Motor neuron (in vitro differentiated cells): ENCODE measurements at regions not wholly inside any gene's neighbourhood (a gene's known extent, or its start where the extent isn't known, plus 50 kb on each side); places are given as distances from the start of the nearest gene placed in this dataset.
A peak's percentile ranks its signal among the peaks of the same experiment; 100 is the strongest.

Experiments used
- ATAC-seq, 8 experiments: fragments of 200-7000 bp; cut with Tn5 transposase; replicated peaks in 6 of 8; 2 replicates each; pipeline ENCODE4 v1.8.0; 2021; ENCODE audit warnings: mild to moderate bottlenecking in 8 of 8, moderate library complexity in 8 of 8
- H3K27ac ChIP-seq, 2 donors: fragments of 250-450 bp; sonication (Bioruptor Pico); 2 replicates each; pipeline ENCODE4 v1.9.0; 2021; ENCODE audit warnings: antibody characterized with exemption in 2 of 2, mild to moderate bottlenecking in 2 of 2, moderate library complexity in 1 of 2
- H3K4me1 ChIP-seq, 2 donors: fragments of 250-450 bp; sonication (Bioruptor Pico); replicated peaks in 1 of 2; 2 replicates each; pipeline ENCODE4 v1.6.1; 2021; ENCODE audit warnings: antibody characterized with exemption in 2 of 2, mild to moderate bottlenecking in 2 of 2, moderate library complexity in 1 of 2
- H3K4me3 ChIP-seq, 5 donors: fragments of 250-450 bp; sonication (Bioruptor Pico); 2 replicates each; pipeline ENCODE4 v1.9.0; 2021; ENCODE audit warnings: antibody characterized with exemption in 5 of 5, mild to moderate bottlenecking in 5 of 5, moderate library complexity in 4 of 5
- WGBS, 10 experiments: fragments of 450-650 bp; shearing (Covaris generic); methylation state at CpG; one replicate each; pipeline ENCODE4 v1.0.0; 2022; 5-methylcytosine and 5-hydroxymethylcytosine counted together
- in situ Hi-C, 9 experiments: fragments of 400-800 bp; cut with MboI; loops; one replicate each; pipeline ENCODE4 v1.15.0; 2021; ENCODE audit warnings: low sequenced_read_pairs in 9 of 9, low pct_unique_long_range_greater_than_20kb in 2 of 9; ENCODE audit not compliant: unreplicated experiment in 9 of 9

GRCh38 chr3:30124435-30125370, 481.7 kb upstream of the TGFBR2 start:
- in situ Hi-C loops, result no loop called here
- no peak overlapping the region for H3K27ac ChIP-seq
- no peak overlapping the region for H3K4me3 ChIP-seq
- no peaks in the 10 kb centered on the region for H3K4me1 ChIP-seq
- 40 to 80% (median 60%) methylated on average over 1 to 2 of the region's 2 CpGs; no CpG with 5 or more reads in 3 of the 10 experiments for WGBS, 10 experiments
- no peak for ATAC-seq

GRCh38 chr3:30129765-30130164, 476.6 kb upstream of the TGFBR2 start:
- no peak for ATAC-seq
- Histone ChIP-seq H3K4me3 (no peak overlapping the region), H3K27ac (no peak overlapping the region)

GRCh38 chr3:30130391-30130790, 476.0 kb upstream of the TGFBR2 start:
- no peaks in the 10 kb centered on the region for H3K4me1 ChIP-seq
- in situ Hi-C loops, result no loop called here
- no peak overlapping the region for H3K27ac ChIP-seq
- ATAC-seq, result no peak
- no peak overlapping the region for H3K4me3 ChIP-seq
- WGBS, 10 experiments, result 88 to 100% (median 100%) methylated on average over 1 of the region's 1 CpG; no CpG with 5 or more reads in 3 of the 10 experiments

More at GRCh38 chr3:30129765-30130164, 476.6 kb upstream of the TGFBR2 start:
- in situ Hi-C loops, result no loop called here
- WGBS, 10 experiments, result 20 to 100% (median 52%) methylated on average over 1 to 2 of the region's 2 CpGs
- H3K4me1 ChIP-seq, result no peaks in the 10 kb centered on the region

GRCh38 chr3:30131191-30131590, 475.2 kb upstream of the TGFBR2 start:
- H3K27ac ChIP-seq, result no peak overlapping the region
- in situ Hi-C loops, result no loop called here
- no peak overlapping the region for H3K4me3 ChIP-seq
- WGBS, 10 experiments, result 60 to 91% (median 81%) methylated on average over 1 to 4 of the region's 4 CpGs
- ATAC-seq, result no peak
- H3K4me1 ChIP-seq, result no peaks in the 10 kb centered on the region

GRCh38 chr3:30135190-30135589, 471.2 kb upstream of the TGFBR2 start:
- Histone ChIP-seq H3K4me3 (no peak overlapping the region), H3K27ac (no peak overlapping the region), H3K4me1 (no peaks in the 10 kb centered on the region)
- in situ Hi-C loops, result no loop called here
- ATAC-seq, result no peak
- WGBS, 10 experiments, result 64 to 100% (median 80%) methylated on average over 1 to 4 of the region's 4 CpGs

GRCh38 chr3:30139283-30139682, 467.1 kb upstream of the TGFBR2 start:
- Histone ChIP-seq H3K4me1 (no peaks in the 10 kb centered on the region), H3K4me3 (no peak overlapping the region), H3K27ac (no peak overlapping the region)
- ATAC-seq, result no peak
- in situ Hi-C loops, result no loop called here

GRCh38 chr3:30140356-30141075, 465.9 kb upstream of the TGFBR2 start:
- Histone ChIP-seq H3K4me1 (no peaks in the 10 kb centered on the region), H3K4me3 (no peak overlapping the region), H3K27ac (no peak overlapping the region)
- in situ Hi-C loops, result no loop called here
- ATAC-seq, result no peak
- 50 to 100% (median 82%) methylated on average over 1 to 3 of the region's 3 CpGs for WGBS, 10 experiments

- no peak overlapping the region for H3K4me3 ChIP-seq
- no peaks in the 10 kb centered on the region for H3K4me1 ChIP-seq
- peak in 5 of 8 experiments; percentile 16 to 65 (median 40) for ATAC-seq
- WGBS, 10 experiments, result 0 to 74% (median 49%) methylated on average over 1 to 2 of the region's 2 CpGs; no CpG with 5 or more reads in 4 of the 10 experiments
- no peak overlapping the region for H3K27ac ChIP-seq
- in situ Hi-C loops, result no loop called here
Measured at GRCh38 chr3:30141178-30141581, 465.2 kb upstream of the TGFBR2 start.

- in situ Hi-C loops, result no loop called here
- no peaks in the 10 kb centered on the region for H3K4me1 ChIP-seq
- 32 to 100% (median 81%) methylated on average over 1 to 3 of the region's 3 CpGs; no CpG with 5 or more reads in 1 of the 10 experiments for WGBS, 10 experiments
- no peak for ATAC-seq
- H3K4me3 ChIP-seq, result no peak overlapping the region
- H3K27ac ChIP-seq, result no peak overlapping the region
Measured at GRCh38 chr3:30141927-30142326, 464.5 kb upstream of the TGFBR2 start.

GRCh38 chr3:30142946-30143345, 463.5 kb upstream of the TGFBR2 start:
- ATAC-seq, result no peak
- Histone ChIP-seq H3K4me3 (no peak overlapping the region), H3K4me1 (no peaks in the 10 kb centered on the region), H3K27ac (no peak overlapping the region)
- in situ Hi-C loops, result no loop called here

GRCh38 chr3:30145281-30145680, 461.1 kb upstream of the TGFBR2 start:
- H3K4me1 ChIP-seq, result no peaks in the 10 kb centered on the region
- in situ Hi-C loops, result no loop called here
- no peak for ATAC-seq
- H3K4me3 ChIP-seq, result no peak overlapping the region
- no peak overlapping the region for H3K27ac ChIP-seq

GRCh38 chr3:30146978-30147377, 459.4 kb upstream of the TGFBR2 start:
- Histone ChIP-seq H3K4me3 (no peak overlapping the region), H3K27ac (no peak overlapping the region), H3K4me1 (no peaks in the 10 kb centered on the region)
- in situ Hi-C loops, result no loop called here
- no peak for ATAC-seq

- no peaks in the 10 kb centered on the region for H3K4me1 ChIP-seq
- no peak overlapping the region for H3K27ac ChIP-seq
- no peak for ATAC-seq
- WGBS, 10 experiments, result 44 to 100% (median 63%) methylated on average over 1 to 2 of the region's 2 CpGs
- H3K4me3 ChIP-seq, result no peak overlapping the region
- in situ Hi-C loops, result no loop called here
Measured at GRCh38 chr3:30154853-30155252, 451.5 kb upstream of the TGFBR2 start.

GRCh38 chr3:30155755-30156154, 450.6 kb upstream of the TGFBR2 start:
- no peak overlapping the region for H3K27ac ChIP-seq

More at GRCh38 chr3:30155755-30156154, 450.6 kb upstream of the TGFBR2 start:
- in situ Hi-C loops, result no loop called here
- H3K4me1 ChIP-seq, result no peaks in the 10 kb centered on the region
- no peak for ATAC-seq
- WGBS, 10 experiments, result 46 to 100% (median 78%) methylated on average over 1 to 3 of the region's 3 CpGs; no CpG with 5 or more reads in 2 of the 10 experiments
- H3K4me3 ChIP-seq, result no peak overlapping the region
